ENCODE measurements at regions not wholly inside any gene's neighbourhood (a gene's known extent, or its start where the extent isn't known, plus 50 kb on each side); places are given as distances from the start of the nearest gene placed in this dataset.
"Not testable (repeated sequence)": the region's sequence is repeated elsewhere in the genome, so short reads cannot be mapped to it uniquely, and the experiment has no call there.

DNA sequence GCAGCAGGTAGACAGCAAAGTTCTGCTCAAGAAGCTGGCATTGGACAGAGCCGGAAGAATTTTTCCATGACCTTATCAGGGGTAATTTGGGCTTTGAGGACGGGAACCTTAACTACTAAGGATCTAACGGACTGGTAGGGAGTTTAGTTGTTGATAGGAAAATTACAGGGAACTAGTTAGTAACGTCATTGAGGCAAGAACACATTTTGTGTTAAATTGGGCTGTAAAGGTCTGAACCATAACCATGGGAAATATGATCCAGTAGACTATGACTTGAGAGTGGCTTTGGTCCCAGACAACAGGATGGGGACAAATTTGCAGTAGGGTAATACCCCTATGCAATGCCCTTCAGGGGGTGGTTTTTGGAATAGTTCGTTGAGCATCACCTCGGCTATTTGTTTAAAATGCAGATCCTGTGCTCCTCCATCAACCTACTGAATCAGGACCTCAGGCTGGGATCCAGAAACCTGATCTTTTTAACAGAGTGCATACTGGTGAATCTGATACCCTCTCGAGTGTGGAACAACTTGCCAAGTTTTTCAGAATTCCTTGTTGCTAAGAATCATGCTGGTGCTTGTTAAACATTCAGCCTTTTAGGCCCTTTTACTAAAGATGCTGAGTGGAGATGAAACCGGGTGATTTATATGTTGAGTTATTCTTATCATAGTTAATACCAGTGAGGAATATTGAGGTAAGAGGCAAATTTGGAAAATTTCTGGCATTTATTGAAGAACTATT, 255.1 kb downstream of the MAP2K6 start:
- H3K4me3 ChIP-seq (ENCODE audit: low read depth, low read length): no peak overlapping the region
- TF ChIP-seq, protein P1, sequence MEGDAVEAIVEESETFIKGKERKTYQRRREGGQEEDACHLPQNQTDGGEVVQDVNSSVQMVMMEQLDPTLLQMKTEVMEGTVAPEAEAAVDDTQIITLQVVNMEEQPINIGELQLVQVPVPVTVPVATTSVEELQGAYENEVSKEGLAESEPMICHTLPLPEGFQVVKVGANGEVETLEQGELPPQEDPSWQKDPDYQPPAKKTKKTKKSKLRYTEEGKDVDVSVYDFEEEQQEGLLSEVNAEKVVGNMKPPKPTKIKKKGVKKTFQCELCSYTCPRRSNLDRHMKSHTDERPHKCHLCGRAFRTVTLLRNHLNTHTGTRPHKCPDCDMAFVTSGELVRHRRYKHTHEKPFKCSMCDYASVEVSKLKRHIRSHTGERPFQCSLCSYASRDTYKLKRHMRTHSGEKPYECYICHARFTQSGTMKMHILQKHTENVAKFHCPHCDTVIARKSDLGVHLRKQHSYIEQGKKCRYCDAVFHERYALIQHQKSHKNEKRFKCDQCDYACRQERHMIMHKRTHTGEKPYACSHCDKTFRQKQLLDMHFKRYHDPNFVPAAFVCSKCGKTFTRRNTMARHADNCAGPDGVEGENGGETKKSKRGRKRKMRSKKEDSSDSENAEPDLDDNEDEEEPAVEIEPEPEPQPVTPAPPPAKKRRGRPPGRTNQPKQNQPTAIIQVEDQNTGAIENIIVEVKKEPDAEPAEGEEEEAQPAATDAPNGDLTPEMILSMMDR (IDR thresholded peaks at IDR 0.05; ENCODE audit: borderline replicate concordance, insufficient read depth, low read depth, low read length): no peak

DNA sequence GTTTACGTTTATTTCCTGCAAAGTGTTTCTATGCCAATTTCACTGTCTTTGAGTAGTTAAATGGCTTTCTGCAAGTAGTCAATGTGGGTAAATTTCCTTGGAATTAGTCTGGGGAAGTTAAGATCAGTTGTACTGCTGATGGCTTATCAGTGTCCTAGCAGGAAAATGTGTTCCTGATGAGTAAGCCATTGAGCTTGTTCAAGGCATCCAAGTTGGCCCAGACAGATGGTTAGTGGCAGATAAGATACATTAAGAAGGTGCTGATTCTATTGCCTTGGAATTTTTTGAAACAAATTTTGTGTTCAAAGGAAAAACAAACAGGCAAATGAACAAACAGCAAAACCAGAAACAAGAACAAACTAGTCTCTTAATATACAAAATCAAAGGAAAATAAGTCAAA, 258.4 kb downstream of the MAP2K6 start:
- no peak overlapping the region for H3K4me3 ChIP-seq (ENCODE audit: low read depth, low read length)
- TF ChIP-seq, protein P1 (IDR thresholded peaks at IDR 0.05; ENCODE audit: borderline replicate concordance, insufficient read depth, low read depth, low read length): no peak

DNA sequence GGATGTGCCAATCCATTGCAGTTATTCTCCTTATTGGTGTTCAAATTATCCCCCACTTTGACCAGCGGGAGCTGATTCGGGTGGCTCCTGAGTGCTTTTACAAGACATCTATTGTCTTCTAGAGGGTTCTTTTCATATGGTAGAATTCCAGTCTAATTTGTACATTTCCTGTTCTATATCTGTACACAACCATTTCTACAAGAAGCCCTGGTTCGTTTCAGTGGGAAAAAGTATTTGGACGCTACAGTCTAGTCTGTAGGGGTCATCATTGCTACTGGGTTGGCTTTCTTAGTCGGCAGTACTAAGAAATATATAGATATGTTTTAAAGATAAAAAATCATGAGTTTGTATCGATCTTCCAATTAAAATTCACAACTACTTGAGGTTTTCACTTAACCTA, 262.6 kb downstream of the MAP2K6 start:
- H3K4me3 ChIP-seq (ENCODE audit: low read depth, low read length): no peak overlapping the region
- TF ChIP-seq, protein P1 (IDR thresholded peaks at IDR 0.05; ENCODE audit: borderline replicate concordance, insufficient read depth, low read depth, low read length): no peak

DNA sequence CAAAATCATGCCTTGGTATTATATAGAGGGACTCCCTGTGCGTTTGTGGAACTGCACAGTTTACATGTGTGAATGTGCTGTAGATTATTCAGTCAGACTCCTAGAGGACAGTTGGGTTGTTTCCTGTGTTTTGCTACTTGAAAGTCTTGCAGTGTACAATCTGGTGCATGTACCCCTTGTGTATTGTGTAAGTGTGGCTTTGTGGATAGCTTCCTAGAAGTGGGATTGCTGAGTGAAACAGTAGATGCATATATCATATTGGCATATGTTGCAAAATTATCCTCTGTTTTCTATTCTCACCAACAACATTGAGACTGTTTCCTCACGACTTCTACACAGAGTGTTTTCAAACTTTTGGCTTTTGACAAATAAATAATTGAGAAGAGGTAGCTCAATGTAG, 263.7 kb downstream of the MAP2K6 start:
- no peak overlapping the region for H3K4me3 ChIP-seq (ENCODE audit: low read depth, low read length)

DNA sequence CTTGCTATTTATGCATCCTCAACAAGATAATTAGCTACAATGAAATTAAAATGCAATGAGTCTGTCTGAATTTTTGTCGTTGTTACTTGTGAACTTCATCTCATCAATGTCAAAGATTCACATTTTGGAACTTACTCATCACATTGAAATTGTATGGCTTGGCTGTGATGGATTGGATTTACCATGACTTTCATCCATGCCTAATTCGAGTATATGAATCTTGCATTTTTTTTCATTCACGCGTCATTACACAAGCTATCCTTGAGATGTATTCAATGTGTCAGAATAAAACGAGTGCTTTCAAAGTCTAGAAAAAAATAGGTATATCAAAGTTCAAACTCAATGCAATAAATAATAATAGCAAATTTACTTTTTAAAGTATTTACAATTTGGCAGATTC, 265.3 kb downstream of the MAP2K6 start:
- TF ChIP-seq, protein P1 (IDR thresholded peaks at IDR 0.05; ENCODE audit: borderline replicate concordance, insufficient read depth, low read depth, low read length): no peak
- H3K4me3 ChIP-seq (ENCODE audit: low read depth, low read length): no peak overlapping the region

More for the DNA sequence above, 263.7 kb downstream of the MAP2K6 start:
- TF ChIP-seq, protein P1 (IDR thresholded peaks at IDR 0.05; ENCODE audit: borderline replicate concordance, insufficient read depth, low read depth, low read length): no peak

DNA sequence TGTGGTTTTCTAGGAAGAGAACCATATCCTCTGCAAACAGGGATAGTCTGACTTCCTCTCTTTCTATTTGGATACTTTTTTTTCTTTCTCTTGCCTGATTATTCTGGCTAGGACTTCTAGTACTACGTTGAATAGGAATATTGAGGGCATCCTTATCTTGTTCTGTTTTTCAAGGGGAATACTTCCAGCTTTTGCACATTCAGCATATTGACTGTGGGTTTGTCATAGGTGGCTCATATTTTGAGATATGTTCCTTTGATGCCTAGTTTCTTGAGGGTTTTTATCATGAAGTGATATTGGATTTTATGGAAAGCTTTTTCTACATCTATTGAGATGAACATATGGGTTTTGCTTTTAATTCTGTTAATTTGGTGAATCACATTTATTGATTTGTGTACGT, 269.8 kb downstream of the MAP2K6 start:
- TF ChIP-seq, protein P1 (IDR thresholded peaks at IDR 0.05; ENCODE audit: borderline replicate concordance, insufficient read depth, low read depth, low read length): no peak
- H3K4me3 ChIP-seq (ENCODE audit: low read depth, low read length): no peak overlapping the region

DNA sequence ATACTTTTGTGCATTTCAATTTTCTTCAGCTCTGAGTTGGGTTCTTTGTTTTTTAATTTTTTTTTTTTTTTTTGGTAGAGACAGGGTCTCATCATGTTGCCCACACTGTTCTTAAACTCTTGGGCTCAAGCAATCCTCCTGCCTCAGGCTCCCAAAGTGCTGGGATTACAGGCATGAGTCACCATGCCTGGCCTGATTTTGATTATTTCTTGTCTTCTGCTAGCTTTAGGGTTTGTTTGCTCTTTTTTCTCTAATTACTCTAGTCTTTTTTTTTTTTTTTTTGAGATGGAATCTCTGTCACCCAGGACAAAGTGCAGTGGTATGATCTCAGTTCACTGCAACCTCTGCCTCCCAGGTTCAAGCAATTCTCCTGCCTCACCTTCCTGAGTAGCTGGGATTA, 270.7 kb downstream of the MAP2K6 start:
- H3K4me3 ChIP-seq (ENCODE audit: low read depth, low read length): not testable (repeated sequence)

Measured in GM12875 (cell line).